ENCODE measurements at regions not wholly inside any gene's neighbourhood (a gene's known extent, or its start where the extent isn't known, plus 50 kb on each side); places are given as distances from the start of the nearest gene placed in this dataset.
A peak's percentile ranks its signal among the peaks of the same experiment; 100 is the strongest.
"Not testable (repeated sequence)": the region's sequence is repeated elsewhere in the genome, so short reads cannot be mapped to it uniquely, and the experiment has no call there.

DNA sequence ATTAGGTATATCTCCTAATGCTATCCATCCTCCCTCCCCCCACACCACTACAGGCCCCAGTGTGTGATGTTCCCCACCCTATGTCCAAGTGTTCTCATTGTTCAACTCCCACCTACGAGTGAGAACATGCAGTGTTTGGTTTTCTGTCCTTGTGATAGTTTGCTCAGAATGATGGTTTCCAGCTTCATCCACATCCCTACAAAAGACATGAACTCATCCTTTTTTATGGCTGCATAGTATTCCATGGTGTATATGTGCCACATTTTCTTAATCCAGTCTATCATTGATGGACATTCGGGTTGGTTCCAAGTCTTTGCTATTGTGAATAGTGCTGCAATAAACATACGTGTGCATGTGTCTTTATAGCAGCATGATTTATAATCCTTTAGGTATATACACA, 53.8 kb upstream of the HIVEP2 start:
- not testable (repeated sequence) for DNase-seq

- DNase-seq, result no peak
Measured at GRCh38 chr6:143000811-143001210, 55.8 kb upstream of the HIVEP2 start.

- no peak for DNase-seq
Measured at GRCh38 chr6:143002686-143003085, 57.7 kb upstream of the HIVEP2 start.

DNA sequence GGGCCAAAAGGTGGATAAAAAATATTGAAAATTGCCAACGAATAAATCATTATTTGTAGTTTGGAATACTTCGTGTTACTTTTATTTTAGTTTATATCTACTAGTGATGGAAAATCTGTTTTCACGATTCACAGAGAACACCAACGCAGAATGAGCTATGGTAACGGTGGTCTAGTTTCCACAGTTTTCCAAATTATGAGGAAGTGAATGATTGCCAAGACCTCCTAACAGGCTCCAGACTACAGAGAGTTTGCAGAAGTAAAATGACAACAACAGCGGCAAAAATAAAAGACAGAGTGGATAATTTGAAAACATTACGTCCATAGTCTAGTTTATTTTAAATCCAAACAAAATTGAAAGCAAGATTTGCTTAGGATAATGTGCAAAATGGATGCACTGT, 57.0 kb upstream of the AIG1 start:
- no peak for DNase-seq

- DNase-seq, result peak; percentile 4
Measured at GRCh38 chr6:143005816-143006215, 54.9 kb upstream of the AIG1 start.

GRCh38 chr6:143006787-143007186, 53.9 kb upstream of the AIG1 start:
- no peak for DNase-seq

DNA sequence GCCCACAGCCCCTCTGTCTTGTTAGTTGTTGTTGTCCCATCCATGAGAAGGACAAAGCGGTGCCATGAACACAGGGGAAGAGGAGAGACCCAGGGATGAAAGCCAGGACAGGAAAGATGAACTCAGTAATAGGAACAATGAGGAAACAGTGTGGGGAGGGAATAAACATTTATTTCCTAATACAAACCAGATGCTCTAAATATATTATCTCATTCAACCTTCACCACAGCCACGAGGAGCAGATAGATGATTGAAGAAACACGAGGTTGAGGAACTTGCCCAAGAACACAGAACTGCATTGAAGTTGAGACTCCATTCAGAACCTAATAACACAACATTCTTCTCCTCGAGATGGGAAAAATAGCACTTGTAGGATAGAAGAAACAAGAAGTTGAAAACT, 53.0 kb upstream of the AIG1 start:
- peak; percentile 32 for DNase-seq

DNA sequence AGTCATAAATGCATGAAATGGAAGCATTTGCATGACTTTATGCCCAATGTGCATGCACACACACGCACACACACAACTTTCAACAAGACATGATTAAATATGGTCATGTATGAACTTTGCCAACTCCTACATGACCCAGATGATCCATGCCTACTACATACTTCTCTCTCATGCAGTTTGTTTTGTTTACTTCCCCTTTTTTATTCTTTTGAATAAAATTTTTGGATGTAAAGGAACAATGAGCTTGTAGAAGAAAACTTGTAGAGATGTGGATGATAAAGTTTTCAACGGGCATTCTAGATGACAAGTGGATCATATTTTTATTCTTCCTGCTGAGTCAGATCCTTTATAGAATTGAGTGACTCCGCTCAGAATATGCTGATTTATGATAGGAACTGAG, 50.8 kb upstream of the AIG1 start:
- no peak for DNase-seq

All from fibroblast of upper back skin (primary cell).